ENCODE measurements at regions not wholly inside any gene's neighbourhood (a gene's known extent, or its start where the extent isn't known, plus 50 kb on each side); places are given as distances from the start of the nearest gene placed in this dataset.

DNA sequence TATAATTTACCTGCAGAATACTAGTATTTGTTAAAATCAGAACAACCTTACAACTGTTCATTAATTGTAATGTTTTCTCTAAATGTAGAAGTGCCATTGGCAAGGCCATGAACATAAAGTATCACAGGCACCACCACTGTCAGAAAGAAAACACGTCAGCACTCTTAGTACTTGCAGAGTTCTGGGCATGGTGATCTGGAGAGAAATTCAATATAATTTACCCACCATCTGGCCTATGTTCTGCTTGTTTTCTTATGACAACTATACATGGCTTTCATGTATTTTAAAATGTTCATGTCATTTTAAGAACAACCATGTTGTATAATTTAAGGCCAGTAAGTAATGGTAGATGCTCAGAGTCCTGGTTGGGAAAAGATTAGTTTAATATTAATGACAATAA, 114.2 kb upstream of the SULT1C3 start:
- no peak for TF ChIP-seq SIN3A (IDR thresholded peaks at IDR 0.05; ENCODE audit: borderline replicate concordance, insufficient read depth, low read length)

DNA sequence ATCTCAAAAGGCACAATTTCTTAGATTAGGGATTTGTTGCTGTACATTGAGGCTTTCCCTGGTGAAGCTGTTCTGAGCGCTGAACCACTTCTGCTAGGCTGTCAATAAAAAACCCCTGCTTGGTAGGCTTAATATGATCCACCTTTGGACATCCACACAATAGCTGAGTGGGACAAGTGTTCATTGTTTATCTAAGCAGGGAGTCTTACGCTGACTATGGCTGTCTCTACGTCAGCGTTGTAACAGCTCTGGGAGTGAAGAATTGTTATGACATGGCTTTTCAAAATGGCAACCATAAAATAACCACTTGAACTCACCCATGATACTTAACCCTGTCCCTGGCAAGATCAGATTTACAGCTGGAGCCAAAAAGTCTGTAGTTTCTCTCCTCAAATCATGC, 111.5 kb upstream of the SULT1C3 start:
- TF ChIP-seq FOXP2 (optimal IDR thresholded peaks at IDR 0.05; ENCODE audit: borderline replicate concordance, extremely low read depth, extremely low read length, insufficient read depth) (no peak), TAF1 (IDR thresholded peaks at IDR 0.05; ENCODE audit: borderline replicate concordance, insufficient read depth, low read length) (no peak), SIN3A (IDR thresholded peaks at IDR 0.05; ENCODE audit: borderline replicate concordance, insufficient read depth, low read length) (no peak), POLR2AphosphoS5 (IDR thresholded peaks at IDR 0.05; ENCODE audit: low read depth, low read length) (no peak)
- TF ChIP-seq, protein P1, sequence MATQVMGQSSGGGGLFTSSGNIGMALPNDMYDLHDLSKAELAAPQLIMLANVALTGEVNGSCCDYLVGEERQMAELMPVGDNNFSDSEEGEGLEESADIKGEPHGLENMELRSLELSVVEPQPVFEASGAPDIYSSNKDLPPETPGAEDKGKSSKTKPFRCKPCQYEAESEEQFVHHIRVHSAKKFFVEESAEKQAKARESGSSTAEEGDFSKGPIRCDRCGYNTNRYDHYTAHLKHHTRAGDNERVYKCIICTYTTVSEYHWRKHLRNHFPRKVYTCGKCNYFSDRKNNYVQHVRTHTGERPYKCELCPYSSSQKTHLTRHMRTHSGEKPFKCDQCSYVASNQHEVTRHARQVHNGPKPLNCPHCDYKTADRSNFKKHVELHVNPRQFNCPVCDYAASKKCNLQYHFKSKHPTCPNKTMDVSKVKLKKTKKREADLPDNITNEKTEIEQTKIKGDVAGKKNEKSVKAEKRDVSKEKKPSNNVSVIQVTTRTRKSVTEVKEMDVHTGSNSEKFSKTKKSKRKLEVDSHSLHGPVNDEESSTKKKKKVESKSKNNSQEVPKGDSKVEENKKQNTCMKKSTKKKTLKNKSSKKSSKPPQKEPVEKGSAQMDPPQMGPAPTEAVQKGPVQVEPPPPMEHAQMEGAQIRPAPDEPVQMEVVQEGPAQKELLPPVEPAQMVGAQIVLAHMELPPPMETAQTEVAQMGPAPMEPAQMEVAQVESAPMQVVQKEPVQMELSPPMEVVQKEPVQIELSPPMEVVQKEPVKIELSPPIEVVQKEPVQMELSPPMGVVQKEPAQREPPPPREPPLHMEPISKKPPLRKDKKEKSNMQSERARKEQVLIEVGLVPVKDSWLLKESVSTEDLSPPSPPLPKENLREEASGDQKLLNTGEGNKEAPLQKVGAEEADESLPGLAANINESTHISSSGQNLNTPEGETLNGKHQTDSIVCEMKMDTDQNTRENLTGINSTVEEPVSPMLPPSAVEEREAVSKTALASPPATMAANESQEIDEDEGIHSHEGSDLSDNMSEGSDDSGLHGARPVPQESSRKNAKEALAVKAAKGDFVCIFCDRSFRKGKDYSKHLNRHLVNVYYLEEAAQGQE (IDR thresholded peaks at IDR 0.05; ENCODE audit: insufficient read depth in 1 of 2, low read depth in 2 of 2, low read length in 2 of 2): no peak

DNA sequence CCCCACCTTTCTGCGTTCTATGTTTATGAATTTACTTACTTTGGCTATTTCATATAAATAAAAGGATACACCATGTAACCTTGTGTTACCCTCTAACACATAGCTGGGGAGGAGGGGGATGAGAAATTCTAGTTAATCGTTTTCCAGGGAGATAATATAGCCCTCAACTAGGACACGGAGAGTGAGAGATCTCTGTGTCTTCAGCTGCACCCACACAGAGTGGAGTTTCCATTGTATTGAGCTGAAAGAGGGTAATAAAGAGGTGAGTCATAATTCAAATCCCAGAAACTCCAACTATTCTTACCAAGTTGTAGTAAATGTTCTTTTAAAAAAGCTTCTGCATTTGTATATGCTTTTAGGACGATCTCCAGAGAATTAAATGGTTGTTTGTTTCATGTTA, 110.1 kb upstream of the SULT1C3 start:
- TF ChIP-seq POLR2AphosphoS5 (IDR thresholded peaks at IDR 0.05; ENCODE audit: low read depth, low read length): no peak
- no peak for TF ChIP-seq FOXP2 (optimal IDR thresholded peaks at IDR 0.05; ENCODE audit: borderline replicate concordance, extremely low read depth, extremely low read length, insufficient read depth)
- TF ChIP-seq TAF1 (IDR thresholded peaks at IDR 0.05; ENCODE audit: borderline replicate concordance, insufficient read depth, low read length): no peak
- TF ChIP-seq, protein P1 (IDR thresholded peaks at IDR 0.05; ENCODE audit: insufficient read depth in 1 of 2, low read depth in 2 of 2, low read length in 2 of 2): no peak
- TF ChIP-seq SIN3A (IDR thresholded peaks at IDR 0.05; ENCODE audit: borderline replicate concordance, insufficient read depth, low read length): no peak

DNA sequence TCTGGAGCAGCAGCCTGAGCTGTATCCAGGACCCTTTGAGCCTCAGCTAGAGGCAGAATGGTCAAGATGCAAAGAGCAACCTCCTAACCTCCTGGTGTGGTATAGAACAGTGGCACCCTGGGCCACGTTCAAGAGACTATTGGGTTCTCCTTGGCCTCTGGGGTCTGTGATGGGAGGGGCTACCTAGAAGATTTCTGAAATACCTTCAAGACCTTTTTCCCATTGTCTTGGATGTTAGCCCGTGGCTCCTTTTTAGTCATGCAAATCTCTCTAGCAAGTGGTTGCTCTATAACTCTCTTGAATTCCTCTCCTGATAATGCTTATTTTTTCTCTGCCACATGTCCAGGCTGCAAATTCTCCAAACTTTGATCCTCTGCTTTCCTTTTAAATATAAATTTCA, 106.3 kb upstream of the SULT1C3 start:
- TF ChIP-seq, protein P1 (IDR thresholded peaks at IDR 0.05; ENCODE audit: insufficient read depth in 1 of 2, low read depth in 2 of 2, low read length in 2 of 2): no peak
- TF ChIP-seq POLR2AphosphoS5 (IDR thresholded peaks at IDR 0.05; ENCODE audit: low read depth, low read length): no peak
- TF ChIP-seq SIN3A (IDR thresholded peaks at IDR 0.05; ENCODE audit: borderline replicate concordance, insufficient read depth, low read length): no peak
- TF ChIP-seq TAF1 (IDR thresholded peaks at IDR 0.05; ENCODE audit: borderline replicate concordance, insufficient read depth, low read length): no peak
- no peak for TF ChIP-seq FOXP2 (optimal IDR thresholded peaks at IDR 0.05; ENCODE audit: borderline replicate concordance, extremely low read depth, extremely low read length, insufficient read depth)

DNA sequence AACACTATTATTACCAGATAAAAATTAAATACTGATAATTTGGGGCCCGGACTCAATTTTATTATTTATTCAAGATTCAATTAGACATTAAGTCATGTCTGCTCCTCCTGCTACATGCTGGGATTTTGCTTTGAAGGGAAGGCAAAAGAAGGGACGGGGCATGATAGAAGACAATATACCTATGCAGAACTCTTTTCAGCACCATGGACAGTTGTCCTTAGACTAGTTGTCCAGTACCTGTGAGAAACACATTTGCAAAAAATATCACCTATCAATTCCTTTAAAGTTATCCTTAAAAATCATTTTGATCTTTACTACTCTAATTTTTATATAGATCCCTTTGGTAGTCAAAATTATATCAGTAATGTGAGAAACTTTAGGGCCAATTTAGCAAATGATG, 100.2 kb upstream of the SULT1C3 start:
- no peak for TF ChIP-seq POLR2AphosphoS5 (IDR thresholded peaks at IDR 0.05; ENCODE audit: low read depth, low read length)
- TF ChIP-seq, protein P1 (IDR thresholded peaks at IDR 0.05; ENCODE audit: insufficient read depth in 1 of 2, low read depth in 2 of 2, low read length in 2 of 2): peak; percentile 84 to 93
